Stomach (tissue), 4 donors: ENCODE measurements at regions not wholly inside any gene's neighbourhood (a gene's known extent, or its start where the extent isn't known, plus 50 kb on each side); places are given as distances from the start of the nearest gene placed in this dataset.

Experiments
- EP300 ChIP-seq: sonication (generic); formaldehyde crosslinking; IDR thresholded peaks from one replicate; pipeline ENCODE4 v1.6.1; 2017; ENCODE audit warnings: antibody characterized with exemption
- POLR2A ChIP-seq, 4 donors: fragments of 450-650 bp; IDR thresholded peaks; one replicate each; pipeline ENCODE4 v1.6.1; 2016; ENCODE audit warnings: antibody characterized with exemption in 4 of 4, control low read depth in 2 of 4, mild to moderate bottlenecking in 1 of 4, moderate library complexity in 1 of 4
- TF ChIP-seq, protein P1 (sequence below), 7 experiments: fragments of 450-650 bp in 4 of 7; fragments of 200-600 bp in 3 of 7; sonication (generic) in 3 of 7; IDR thresholded peaks; one replicate each; pipeline ENCODE4 v1.5.1; 2016 to 2019; ENCODE audit warnings: antibody characterized with exemption in 7 of 7, control low read depth in 2 of 7, mild to moderate bottlenecking in 1 of 7

DNA sequence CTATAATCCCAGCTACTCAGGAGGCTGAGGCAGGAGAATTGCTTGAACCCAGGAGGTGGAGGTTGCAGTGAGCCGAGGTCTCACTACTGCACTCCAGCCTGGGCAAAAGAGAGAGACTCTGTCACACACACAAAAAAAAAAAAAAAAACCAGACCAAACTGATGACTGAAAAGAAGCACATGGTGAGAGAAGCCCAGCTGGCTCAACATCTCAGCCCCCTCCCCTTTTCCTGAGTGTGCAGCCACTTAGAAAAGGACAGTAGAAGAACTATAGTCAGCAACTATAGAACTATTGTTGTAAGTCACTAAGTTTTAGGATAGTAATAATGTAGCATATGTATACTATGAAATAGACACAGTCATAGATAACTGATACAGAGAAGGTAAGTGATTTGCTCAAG, 87.2 kb upstream of the RALGPS2 start:
- TF ChIP-seq POLR2A (IDR thresholded peaks at IDR 0.05) (no peak), EP300 (no peak)
- TF ChIP-seq, protein P1, sequence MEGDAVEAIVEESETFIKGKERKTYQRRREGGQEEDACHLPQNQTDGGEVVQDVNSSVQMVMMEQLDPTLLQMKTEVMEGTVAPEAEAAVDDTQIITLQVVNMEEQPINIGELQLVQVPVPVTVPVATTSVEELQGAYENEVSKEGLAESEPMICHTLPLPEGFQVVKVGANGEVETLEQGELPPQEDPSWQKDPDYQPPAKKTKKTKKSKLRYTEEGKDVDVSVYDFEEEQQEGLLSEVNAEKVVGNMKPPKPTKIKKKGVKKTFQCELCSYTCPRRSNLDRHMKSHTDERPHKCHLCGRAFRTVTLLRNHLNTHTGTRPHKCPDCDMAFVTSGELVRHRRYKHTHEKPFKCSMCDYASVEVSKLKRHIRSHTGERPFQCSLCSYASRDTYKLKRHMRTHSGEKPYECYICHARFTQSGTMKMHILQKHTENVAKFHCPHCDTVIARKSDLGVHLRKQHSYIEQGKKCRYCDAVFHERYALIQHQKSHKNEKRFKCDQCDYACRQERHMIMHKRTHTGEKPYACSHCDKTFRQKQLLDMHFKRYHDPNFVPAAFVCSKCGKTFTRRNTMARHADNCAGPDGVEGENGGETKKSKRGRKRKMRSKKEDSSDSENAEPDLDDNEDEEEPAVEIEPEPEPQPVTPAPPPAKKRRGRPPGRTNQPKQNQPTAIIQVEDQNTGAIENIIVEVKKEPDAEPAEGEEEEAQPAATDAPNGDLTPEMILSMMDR (IDR thresholded peaks at IDR 0.05), result no peak
